ENCODE measurements at regions not wholly inside any gene's neighbourhood (a gene's known extent, or its start where the extent isn't known, plus 50 kb on each side); places are given as distances from the start of the nearest gene placed in this dataset.
"Not testable (repeated sequence)": the region's sequence is repeated elsewhere in the genome, so short reads cannot be mapped to it uniquely, and the experiment has no call there.

DNA sequence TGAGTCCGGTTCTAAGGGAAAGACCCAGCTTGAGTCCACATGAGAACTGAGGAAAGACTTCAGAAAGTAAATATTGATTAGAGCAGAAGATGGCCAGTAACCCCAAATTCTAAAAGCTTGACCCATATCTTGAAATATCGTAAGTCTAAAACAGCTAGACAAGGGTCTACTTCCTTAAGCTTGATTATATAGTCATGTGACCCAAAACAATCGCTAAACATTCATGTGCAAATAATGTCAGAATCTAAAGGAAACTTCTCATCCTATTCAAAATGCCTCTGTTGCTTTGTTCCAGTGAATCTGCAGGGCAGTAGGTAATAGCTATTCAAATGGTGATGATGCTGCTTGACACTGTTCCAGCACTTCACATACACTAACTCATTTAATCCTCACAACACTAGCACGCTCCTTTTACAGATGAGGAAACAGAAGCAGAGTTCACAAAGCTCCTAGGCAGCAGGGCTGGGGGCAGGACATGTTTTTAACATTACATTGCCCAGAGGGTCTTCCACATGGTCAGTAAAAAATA lies 52.6 kb downstream of the TCF20 start:
- no peak for DNase-seq

DNA sequence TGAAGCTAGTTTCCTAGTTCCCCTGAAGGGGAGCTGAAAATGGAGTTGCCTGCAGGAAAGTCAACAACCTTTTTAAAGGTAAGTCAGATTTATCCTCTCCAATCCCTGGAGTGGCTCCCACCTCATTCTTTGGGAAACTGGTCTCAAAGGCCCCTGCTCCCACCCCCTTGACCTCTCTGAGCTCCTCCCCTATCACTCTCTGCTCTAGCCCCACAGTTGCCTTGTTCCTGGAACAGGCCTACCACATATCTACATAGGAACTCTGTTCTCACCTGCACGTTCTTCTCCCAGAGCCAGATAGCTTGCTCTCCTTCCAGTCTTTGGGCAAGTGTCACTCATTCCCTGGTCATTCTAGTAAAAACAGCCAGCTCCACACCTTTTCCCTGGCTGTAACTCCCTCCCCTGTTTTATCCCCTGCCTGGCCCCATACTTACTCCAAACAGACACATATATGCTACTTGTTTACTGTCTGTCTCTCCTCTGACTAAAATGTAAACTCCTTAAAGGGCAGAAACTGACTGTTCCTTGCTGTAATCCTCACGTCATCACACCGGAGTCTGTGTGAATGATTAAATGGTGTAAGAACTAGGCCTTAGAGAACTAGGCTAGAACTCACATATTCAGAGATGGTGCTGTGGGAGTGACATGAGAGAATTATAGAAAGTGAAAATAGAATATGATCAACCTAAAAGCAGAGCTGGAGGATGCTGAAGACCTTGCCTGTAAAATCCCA lies 53.3 kb downstream of the TCF20 start:
- DNase-seq, result no peak

DNA sequence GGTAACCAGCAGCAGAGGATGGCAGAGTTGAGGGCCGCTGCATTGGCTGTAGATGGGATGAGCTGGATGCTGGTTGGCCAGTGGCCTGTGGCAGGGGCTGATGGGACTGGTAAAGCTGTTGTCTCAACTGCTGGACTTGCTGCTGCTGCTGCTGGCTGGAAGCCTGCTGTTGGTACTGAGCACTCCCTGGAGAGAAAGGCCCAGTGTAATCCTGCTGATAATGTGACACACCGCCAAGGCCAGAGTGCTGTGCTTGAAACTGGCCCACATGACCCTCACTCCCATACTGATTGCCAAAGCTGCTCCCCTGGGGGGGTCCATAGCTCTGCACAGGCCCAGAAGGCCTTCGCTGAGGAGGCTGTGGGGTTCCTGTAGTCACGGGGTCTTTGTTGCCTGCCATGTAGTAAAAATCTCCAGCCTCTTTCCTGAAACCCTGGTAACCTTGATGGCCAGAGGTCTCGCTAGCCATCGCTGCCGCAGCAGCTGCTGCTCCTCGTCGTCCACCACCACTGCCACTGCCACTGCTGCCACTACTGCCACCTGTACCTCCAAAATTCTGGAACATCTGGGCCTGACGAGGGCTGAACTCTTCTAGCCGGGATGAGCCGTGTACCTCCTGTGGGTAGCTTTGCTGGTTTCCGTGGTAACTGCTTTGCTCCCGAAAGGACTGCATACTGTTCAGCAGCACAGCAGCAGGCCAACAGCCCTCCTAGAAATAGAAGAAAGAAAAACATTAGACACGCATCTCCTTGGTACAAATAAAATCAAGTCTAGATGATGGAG lies 55.6 kb downstream of the TCF20 start:
- no peak for DNase-seq

DNA sequence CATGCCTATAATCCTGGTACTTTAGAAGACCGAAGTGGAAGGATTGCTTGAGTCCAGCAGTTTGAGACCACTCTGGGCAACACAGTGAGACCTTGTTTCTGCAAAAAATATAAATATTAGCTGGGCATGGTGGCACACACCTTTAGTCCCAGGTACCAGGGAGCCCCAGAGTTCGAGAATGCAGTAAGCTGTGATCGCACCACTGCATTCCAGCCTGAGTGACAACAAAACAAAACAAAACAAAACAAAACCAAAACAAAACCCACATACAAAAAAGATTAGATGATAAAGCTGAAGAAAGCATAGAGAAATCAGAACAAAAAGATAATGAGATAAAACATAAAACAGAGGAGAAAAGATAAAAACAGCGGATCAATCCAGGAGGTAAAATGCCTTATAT lies 62.1 kb downstream of the TCF20 start:
- no peak for DNase-seq

DNA sequence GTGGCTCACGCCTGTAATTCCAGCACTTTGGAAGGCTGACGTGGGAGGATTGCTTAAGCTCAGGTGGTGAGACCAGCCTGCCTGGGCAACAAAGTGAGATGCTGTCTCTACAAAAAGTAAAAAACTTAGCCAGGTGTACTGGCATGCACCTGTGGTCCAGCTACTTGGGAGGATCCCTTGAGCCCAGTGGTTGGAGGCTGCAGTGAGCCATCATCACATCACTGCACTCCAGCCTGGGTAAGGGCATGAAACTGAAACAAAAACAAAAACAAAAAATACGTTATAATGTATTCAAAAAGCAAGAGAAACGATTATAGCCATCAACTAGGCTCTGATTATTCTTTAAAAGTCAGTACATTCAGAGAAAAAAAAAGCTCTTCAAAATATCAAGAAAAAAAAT lies 62.5 kb downstream of the TCF20 start:
- DNase-seq, result no peak

DNA sequence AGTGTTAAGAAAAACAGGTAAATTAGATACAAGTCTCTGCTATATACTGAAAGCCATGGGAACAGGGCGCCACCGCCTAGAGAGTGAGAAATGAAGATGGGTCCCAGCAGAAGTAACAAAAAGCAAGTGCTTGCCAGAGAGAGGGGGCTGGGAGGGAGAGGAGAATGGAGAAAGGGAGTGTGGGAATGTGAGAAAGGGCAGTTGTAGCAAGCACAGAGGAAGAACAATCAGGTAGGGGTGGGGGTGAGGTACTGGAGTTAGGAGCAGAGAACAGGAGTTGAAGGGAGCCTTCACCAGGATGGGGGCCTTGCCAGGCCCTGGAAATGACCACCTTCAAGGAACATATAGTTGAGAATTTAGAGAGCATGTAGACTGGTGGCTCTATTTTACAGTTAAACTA lies 66.8 kb downstream of the TCF20 start:
- no peak for DNase-seq

DNA sequence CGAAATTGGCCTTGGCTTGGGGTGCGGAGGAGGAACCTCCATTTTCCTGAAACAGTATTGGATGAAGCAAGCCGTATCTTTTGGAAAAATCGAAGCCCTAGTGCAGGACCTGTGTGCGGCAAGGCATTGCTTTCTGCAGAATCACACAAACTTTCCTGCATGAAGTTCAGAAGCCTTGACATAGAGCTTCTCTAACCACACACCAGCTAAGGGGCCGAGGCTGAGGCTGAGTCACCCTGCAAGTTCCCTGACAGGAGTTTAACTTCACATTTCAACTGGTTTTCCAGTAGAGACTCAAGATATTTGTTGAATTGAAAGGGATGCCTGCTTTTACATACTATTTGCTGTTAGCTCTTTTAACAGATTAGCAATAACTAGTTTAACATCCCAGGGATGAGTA lies 67.8 kb downstream of the TCF20 start:
- DNase-seq, result no peak

DNA sequence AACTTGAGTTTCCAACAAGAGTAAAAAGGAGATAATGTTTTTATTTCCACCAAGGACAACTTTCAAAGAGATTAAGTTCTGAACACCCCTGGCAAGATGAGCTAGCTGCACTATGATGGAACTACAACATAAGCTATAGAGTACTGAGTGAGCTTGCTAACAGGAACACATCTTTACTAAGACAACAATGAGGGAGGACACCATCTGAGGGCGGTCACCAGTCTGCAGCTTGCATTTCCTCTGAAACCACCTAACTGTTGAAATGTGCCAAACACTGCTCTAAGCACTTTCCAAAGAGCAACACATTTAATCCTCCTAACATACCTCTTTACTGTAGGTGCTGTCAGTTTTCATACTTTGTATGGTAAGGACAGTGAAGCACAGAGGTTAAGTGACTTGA lies 68.4 kb downstream of the TCF20 start:
- DNase-seq, result no peak

DNA sequence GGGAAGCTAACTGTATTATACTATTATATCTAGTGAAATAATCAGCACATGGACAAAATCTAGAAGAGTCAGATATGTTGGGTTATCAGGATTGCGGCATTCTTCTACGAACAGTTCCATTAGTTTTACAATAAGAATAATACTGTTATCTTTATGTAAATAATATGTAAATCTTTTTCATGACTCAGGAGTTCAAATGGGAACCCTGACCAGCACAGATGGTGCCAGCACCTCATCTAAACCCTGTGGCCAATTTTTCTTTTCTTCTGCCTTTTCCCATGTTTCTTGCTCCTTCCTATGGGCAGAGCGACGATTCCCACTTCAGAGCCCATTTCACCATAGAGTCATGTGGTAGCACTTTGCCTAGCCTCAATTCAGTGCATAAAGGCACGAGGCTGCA lies 68.4 kb upstream of the CYP2D6 start:
- no peak for DNase-seq

DNA sequence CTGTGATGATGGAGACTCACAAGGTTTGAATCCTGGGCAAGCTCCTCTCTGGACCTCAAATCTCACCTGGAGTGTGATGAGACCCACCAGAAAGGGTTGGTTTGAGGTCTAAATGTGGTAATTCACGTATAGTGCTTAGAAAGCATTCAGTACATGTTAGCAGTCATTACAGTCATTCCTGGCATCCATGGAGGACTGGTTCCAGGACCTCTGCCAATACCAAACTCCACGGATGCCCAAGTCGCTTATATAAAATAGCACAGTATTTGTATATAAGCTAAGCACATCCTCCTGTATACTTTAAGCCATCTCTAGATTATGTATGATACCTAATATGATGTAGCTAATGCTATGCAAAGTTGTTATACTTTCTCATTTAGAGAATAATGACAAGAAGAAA lies 67.6 kb upstream of the CYP2D6 start:
- no peak for DNase-seq

DNA sequence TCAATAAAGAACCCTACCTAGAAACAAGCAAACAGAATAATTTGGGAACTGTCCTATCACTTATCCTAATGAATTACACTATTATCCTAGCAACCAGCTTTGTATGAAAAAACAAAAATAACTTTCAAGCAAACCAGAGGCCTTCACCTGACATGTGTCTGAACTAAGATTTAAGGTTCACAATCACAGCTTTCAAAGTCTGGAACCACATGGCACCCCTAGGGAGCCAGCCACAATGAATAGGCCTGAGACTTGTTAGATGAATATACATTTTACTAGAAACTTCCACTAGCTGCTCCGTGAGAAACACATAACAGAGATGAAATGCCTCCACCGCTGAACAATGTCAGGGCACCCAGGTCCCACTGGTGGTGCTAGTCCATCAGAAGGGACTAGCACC lies 65.8 kb upstream of the CYP2D6 start:
- no peak for DNase-seq

DNA sequence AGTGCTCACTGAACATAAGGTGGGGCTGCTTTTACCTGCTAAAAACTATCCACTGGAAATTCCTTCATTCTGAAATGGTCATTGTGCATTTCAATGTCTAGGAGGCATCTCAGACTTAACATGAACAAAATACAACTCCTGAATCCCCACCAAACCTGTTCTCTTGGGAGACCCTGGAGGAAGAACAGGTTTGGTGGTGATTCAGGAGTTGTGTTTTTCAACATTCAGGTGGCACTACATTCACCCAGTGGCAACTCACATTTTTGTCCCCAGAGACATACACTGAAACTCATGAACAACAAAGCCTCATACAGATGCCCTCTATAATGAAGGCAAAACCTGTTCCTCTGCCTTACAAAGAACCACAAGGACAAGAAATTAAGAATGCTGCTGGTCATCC lies 64.3 kb upstream of the CYP2D6 start:
- no peak for DNase-seq

DNA sequence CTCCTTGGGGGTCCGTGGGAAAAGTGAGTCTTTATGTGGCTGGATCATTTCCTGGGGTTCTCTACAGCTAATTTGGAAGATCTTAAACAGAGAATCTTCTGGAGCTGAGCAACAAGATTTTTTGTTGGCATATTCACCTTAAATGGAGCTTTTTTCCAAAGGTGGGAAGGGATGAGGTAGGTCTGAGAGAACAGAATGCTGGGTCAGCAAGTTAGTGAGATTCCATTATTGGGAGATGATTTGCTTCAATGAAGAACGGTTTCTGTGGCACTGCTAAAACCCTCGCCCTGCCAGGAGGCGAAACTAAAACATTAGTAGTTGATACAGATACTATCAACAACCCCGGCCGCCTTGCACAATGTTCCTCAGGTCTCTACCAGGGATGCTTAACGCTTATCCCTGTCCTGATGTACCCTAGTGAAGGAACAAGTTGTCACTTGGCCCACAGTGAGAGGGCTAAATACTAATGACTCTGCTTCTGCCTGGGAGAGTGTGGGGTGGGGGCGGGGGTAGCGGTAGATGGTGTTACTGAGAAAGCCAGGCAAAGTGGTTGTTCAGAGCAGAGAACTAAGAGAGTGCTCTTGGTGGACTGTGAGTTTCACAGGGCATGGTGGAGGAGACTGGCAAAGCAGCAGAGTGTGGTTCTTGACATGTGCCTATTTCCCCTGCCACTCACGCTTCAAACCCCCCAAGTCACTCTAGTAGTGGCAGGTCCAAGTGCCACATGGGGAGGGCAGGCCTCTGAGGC lies 63.7 kb upstream of the CYP2D6 start:
- DNase-seq, result no peak

DNA sequence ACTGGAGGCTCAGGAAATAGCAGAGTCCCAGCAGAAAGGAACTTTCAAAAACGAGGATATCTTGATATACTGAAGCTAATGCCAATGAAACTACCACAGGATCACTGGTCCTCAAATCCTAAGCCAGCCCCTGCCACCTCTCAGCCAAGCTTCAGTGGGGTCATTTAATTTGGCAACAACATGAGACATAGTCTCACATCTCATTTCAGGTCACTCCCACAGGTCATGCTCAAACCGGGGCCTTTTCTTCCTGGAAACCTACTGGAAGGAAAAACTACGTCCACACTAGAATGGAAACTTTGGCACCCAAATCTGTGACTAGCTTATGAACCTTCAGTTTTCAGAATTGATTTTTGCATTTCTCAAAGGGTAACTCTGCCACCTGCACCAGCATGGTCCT lies 61.9 kb upstream of the CYP2D6 start:
- no peak for DNase-seq

DNA sequence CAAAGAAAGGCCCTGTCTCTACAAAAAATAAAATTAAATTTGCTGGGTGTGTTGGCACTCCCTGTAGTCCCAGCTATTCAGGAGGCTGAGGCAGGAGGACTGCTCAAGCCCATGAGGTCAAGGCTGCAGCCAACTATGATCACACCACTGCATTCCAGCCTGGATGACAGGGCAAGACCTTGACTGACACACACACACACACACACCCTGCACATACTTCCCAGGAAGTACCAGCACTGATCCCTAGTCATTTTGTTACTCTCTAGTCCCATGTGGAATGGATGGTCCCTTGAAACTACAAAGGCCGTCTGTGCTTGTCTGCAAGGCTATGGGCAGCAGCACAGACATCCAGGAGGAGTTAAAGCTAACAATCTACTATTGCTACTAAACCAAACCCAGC lies 59.7 kb upstream of the CYP2D6 start:
- DNase-seq, result no peak

DNA sequence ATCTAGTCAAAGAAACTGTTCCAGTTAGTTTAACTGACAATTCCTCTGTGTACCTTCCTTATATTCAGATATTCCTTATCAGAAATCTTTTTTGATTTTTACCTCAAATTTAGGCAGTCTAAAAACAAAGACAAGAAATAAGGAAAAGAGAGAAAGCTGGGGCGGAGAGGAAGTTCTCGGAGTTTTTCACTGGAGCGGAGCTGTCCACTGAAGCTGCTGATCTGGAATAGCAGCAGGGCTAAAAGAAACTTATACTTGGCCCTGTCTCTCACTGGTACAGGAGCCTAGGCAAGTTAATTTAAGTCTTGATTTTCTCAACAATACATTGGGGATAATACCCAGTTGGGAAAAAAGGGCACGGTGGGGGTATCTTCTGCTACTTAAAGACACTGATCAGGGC lies 59.2 kb upstream of the CYP2D6 start:
- no peak for DNase-seq

DNA sequence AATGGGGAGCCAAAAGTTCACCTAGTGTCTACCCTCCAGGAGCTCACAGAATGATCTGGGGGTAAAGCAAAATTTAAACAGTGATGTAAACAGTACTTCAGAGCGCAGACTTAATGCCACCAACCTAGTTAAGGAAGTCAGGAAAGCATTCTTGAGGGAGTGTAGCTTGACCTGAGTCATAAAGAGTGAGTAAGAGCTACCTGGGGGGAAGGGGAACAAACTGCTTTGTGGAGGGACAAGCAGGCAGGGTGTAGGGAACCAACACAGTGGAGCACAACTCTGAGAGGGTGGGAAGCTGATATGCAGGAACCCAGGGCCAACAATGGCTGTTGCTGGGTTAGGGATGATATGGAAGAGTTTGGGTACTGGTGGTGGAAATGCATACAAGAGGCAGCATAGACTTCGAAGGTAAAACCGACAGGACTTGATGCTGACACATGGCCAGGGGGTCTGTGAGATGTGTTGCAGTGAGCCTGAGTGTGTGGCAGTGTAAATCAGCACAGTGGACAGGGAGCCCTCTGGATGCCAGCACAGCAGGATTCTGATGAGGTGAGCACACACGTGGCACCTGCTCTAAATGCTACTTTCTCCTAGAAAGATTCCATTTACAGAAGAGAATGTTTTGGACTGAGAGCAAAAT lies 58.3 kb upstream of the CYP2D6 start:
- DNase-seq, result no peak

DNA sequence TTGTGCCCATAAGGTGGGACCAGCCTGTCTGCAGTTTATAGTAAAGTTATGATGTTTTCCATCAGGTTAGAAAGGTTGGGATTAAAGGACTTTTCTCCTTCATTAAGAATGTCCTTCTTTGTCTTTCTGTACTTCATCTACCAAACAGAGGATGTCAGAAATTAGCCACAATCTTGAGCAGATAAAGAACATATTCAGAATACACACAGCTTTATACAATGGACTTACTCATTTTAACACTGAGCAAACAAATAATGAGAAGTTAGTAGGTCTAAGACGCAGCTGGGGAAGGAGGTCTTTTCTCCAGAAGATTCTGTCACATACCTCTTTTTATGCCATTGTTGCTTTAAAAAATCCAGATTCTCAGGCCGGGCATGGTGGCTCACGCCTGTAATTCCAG lies 57.0 kb upstream of the CYP2D6 start:
- DNase-seq, result no peak

DNA sequence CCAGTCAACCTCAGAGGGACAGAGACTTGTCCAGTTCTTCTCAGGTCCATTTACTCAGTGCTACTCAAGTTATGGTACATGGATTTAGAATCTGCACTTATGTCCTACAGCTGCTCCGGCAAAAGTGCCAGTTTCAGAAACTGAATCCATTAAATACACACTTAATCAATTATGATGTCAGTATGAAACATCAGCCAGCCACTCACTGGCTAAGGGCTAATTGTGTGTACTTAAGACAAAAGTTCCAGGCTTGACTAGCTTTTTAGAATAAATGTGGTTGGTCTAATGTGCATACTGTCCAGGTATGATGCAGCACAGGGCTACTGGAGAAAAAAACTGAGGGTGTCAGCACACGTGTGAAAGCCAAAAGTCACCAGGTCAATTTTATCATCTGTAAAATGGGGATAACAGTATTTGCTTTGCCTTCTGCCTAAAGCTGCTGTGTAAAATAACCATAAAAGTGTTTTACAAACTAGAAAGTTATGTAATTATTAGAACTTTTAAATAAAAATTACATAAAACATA lies 55.4 kb upstream of the CYP2D6 start:
- DNase-seq, result peak; percentile 15

DNA sequence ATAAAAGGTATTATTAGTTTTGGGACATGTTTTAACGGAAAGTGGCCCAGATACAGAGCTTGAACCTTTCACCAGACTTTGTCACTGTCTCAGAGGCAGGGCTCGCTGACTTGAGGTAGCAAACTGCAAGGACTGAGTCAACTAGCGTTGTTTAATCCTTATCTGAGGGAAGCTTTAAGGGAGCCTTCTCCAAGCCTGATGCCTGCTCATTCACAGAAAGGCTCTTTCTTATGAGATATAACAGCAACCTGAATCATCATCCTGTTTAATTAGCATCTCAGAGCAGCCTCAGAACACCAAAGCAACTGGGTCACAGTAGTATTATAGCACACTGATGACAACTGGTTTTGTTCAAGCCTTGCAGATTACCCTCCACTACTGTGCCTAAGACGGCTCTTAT lies 54.2 kb upstream of the CYP2D6 start:
- no peak for DNase-seq

DNA sequence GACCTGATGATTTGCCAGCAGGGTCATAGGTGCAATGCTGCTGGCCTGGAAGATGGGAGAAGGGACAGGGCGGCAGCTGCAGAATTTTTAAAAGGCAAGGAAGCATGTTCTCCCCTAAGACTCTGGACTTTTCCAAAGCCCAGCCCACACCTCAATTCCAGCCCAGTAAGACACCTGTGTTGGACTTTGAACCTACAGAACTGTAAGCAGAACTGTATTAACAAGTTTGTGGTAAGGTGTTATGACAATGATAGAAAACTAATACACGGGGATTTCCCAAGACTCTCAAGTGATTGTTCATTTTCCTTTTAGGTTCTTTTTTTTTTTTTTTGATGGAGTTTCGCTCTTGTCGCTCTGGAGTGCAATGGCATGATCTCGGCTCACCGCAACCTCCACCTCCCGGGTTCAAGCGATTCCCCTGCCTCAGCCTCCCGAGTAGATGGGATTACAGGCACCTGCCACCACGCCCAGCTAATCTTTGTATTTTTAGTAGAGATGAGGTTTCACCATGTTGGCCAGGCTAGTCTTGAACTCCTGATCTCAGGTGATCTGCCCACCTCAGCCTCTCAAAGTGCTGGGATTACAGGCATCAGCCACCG lies 53.0 kb upstream of the CYP2D6 start:
- DNase-seq, result not testable (repeated sequence)

DNA sequence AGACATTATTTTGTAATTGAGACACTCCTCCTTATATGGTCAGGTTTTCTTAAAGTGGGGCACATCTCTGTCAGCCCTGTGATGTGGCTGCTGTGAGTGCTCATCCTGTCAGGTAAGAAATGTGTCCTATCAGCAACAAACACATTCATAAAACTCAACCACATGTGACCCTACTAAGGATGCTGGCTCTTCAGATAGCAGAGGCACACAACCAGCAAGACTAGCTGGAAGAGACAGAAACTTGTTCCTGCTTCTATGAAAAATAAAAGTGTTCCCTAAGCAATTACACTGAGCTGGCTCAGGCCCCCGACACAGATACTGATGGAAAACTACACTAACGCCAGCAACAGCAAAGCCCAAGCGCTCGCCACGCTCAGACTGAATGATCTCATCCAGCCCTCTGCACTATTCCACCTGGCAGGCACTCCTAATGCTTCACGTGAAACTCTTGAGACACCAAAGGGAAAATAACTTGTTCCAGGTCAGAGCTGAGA lies 49.8 kb upstream of the CYP2D6 start:
- DNase-seq, result no peak

All from NCI-H146 (cell line).